ENCODE measurements at regions not wholly inside any gene's neighbourhood (a gene's known extent, or its start where the extent isn't known, plus 50 kb on each side); places are given as distances from the start of the nearest gene placed in this dataset.
A peak's percentile ranks its signal among the peaks of the same experiment; 100 is the strongest.

DNA sequence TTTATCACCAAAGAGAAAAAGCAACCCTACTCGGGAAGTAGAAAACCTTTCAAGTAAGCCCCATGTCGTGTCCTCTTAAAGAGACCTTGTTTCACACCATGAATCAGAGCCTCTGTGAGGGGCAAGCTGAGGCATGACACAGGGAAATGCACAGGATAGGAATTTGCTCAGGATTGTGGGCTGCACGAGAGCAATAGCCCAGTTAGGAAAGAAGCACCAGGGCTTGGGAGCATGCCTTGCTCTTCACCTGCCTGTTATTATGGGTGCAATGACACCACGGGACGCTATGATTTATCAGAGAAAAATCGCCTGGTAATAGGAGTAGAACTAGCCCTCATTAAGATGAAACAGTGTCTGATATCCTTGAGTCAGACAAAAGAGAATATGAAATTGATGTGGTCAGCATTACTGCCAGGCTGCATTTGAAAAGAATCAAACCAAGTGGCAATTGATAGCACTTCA lies 562.9 kb upstream of the NRP1 start:
- no peaks in the 10 kb centered on the region for H3K4me1 ChIP-seq (ENCODE audit: insufficient read depth, low read length)
- no peak overlapping the region for H3K56ac ChIP-seq (ENCODE audit: insufficient read length, low read depth, low read length)
- no peak overlapping the region for H2BK12ac ChIP-seq (ENCODE audit: insufficient read length, low read depth, low read length)
- no peak for DNase-seq
- no peak overlapping the region for H3K27ac ChIP-seq (ENCODE audit: insufficient read length, low read depth, low read length)
- no peak overlapping the region for H3K18ac ChIP-seq (ENCODE audit: insufficient read length, low read depth, low read length)
- H2BK5ac ChIP-seq (ENCODE audit: insufficient read length, low read length): no peak overlapping the region
- no peak overlapping the region for H3K9ac ChIP-seq (ENCODE audit: extremely low read depth, insufficient read length, low read length)
- TF ChIP-seq, protein P1, sequence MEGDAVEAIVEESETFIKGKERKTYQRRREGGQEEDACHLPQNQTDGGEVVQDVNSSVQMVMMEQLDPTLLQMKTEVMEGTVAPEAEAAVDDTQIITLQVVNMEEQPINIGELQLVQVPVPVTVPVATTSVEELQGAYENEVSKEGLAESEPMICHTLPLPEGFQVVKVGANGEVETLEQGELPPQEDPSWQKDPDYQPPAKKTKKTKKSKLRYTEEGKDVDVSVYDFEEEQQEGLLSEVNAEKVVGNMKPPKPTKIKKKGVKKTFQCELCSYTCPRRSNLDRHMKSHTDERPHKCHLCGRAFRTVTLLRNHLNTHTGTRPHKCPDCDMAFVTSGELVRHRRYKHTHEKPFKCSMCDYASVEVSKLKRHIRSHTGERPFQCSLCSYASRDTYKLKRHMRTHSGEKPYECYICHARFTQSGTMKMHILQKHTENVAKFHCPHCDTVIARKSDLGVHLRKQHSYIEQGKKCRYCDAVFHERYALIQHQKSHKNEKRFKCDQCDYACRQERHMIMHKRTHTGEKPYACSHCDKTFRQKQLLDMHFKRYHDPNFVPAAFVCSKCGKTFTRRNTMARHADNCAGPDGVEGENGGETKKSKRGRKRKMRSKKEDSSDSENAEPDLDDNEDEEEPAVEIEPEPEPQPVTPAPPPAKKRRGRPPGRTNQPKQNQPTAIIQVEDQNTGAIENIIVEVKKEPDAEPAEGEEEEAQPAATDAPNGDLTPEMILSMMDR (conservative IDR thresholded peaks at IDR 0.05): no peak
- H3K4me2 ChIP-seq (ENCODE audit: insufficient read depth, insufficient read length, low read length): no peak overlapping the region
- Mint-ChIP-seq H3K9me3 (peaks cover 3 to 10% of the 10 kb centered on the region in 2 experiments; a peak in 3 of 5 replicates), H3K36me3 (ENCODE audit: insufficient read depth in 1 of 3, low read depth in 3 of 3) (peaks cover 2 to 8% (median 3%) of the 10 kb centered on the region in 3 experiments; a peak in 5 of 7 replicates), H3K27ac (peak overlapping the region in 1 of 3 experiments; percentile 40; a peak in 1 of 7 replicates), H3K4me1 (peaks cover 2 to 9% of the 10 kb centered on the region in 2 experiments; a peak in 3 of 4 replicates), H3K27me3 (ENCODE audit: low read depth) (no peaks in the 10 kb centered on the region), H3K4me3 (no peak overlapping the region)
- H2BK15ac ChIP-seq (ENCODE audit: low read depth, low read length): no peak overlapping the region
- no peaks in the 10 kb centered on the region for H3K27me3 ChIP-seq (ENCODE audit: insufficient read depth, low read length)
- no peak overlapping the region for H4K8ac ChIP-seq (replicated peaks; ENCODE audit: insufficient read length, low read depth, low read length)
- H4K91ac ChIP-seq (ENCODE audit: insufficient read length, low read depth, low read length): no peak overlapping the region
- H3T11ph ChIP-seq (ENCODE audit: low read length): no peak overlapping the region
- H3K79me1 ChIP-seq (ENCODE audit: insufficient read depth, low read depth, low read length, poor library complexity, severe bottlenecking): no peaks in the 10 kb centered on the region
- no peak overlapping the region for H3K23ac ChIP-seq (ENCODE audit: insufficient read length, low read depth, low read length)
- H3K79me2 ChIP-seq (ENCODE audit: insufficient read depth, low read length): no peaks in the 10 kb centered on the region
- H2BK20ac ChIP-seq (ENCODE audit: low read depth, low read length, poor library complexity, severe bottlenecking): no peak overlapping the region
- H3K4ac ChIP-seq (ENCODE audit: low read depth, low read length): no peak overlapping the region
- H4K20me1 ChIP-seq (ENCODE audit: control insufficient read depth, insufficient read depth, insufficient read length): no peaks in the 10 kb centered on the region
- no CpG with 5 or more reads among the region's 6 CpGs for WGBS (ENCODE audit: extremely low coverage, insufficient read length, low lambda C conversion rate)
- no peak overlapping the region for H2AFZ ChIP-seq (ENCODE audit: low read length)
- H4K5ac ChIP-seq (ENCODE audit: insufficient read length, low read depth, low read length): no peak overlapping the region
- H3K23me2 ChIP-seq (ENCODE audit: insufficient read length, low read depth, low read length, poor library complexity, severe bottlenecking): no peaks in the 10 kb centered on the region
- H2BK120ac ChIP-seq (ENCODE audit: low read depth, low read length, poor library complexity, severe bottlenecking): no peak overlapping the region
- H2AK5ac ChIP-seq (ENCODE audit: insufficient read length, low read length): no peak overlapping the region
- H3K14ac ChIP-seq (ENCODE audit: insufficient read depth, low read length): no peak overlapping the region
- H3K9me3 ChIP-seq (ENCODE audit: control insufficient read depth, low read depth, low read length): no peaks in the 10 kb centered on the region

Data from H9 (cell line).